Keratinocyte (primary cell): ENCODE measurements at regions not wholly inside any gene's neighbourhood (a gene's known extent, or its start where the extent isn't known, plus 50 kb on each side); places are given as distances from the start of the nearest gene placed in this dataset.
A peak's percentile ranks its signal among the peaks of the same experiment; 100 is the strongest.
"Not testable (repeated sequence)": the region's sequence is repeated elsewhere in the genome, so short reads cannot be mapped to it uniquely, and the experiment has no call there.

Experiments
- DNase-seq: peaks from one replicate; pipeline ENCODE4 v3.0.0-alpha.2; 2011; ENCODE audit warnings: low read depth, missing footprints, low spot score
- FAIRE-seq: peaks from 2 replicates; lab custom pipeline; 2011; peaks lifted over from hg19 to GRCh38; lab: Jason Lieb, UNC
- H2AFZ ChIP-seq: 2 replicates; pipeline ENCODE4 v1.6.0; 2012; ENCODE audit warnings: low read length, control low read depth, inconsistent platforms; ENCODE audit not compliant: control insufficient read depth
- H3K27ac ChIP-seq: 2 replicates; pipeline ENCODE4 v1.5.1; 2011; ENCODE audit warnings: low read length; ENCODE audit not compliant: control insufficient read depth, insufficient read depth
- H3K27me3 ChIP-seq: 3 replicates; pipeline ENCODE4 v1.6.0; 2011; ENCODE audit warnings: low read length; ENCODE audit not compliant: control insufficient read depth, insufficient read depth; ENCODE audit errors: extremely low read depth
- H3K36me3 ChIP-seq, 2 experiments: 2 replicates in 1 of 2; 3 replicates in 1 of 2; pipeline ENCODE4 v1.5.1; 2011; ENCODE audit warnings: low read length in 2 of 2, mild to moderate bottlenecking in 1 of 2; ENCODE audit not compliant: control insufficient read depth in 2 of 2, insufficient read depth in 2 of 2; ENCODE audit errors: extremely low read depth in 1 of 2
- H3K4me1 ChIP-seq: 3 replicates; pipeline ENCODE4 v1.5.1; 2011; ENCODE audit warnings: low read length; ENCODE audit not compliant: control insufficient read depth, insufficient read depth; ENCODE audit errors: extremely low read depth
- H3K4me2 ChIP-seq: 3 replicates; pipeline ENCODE4 v1.6.0; 2011; ENCODE audit warnings: low read depth, low read length; ENCODE audit not compliant: control insufficient read depth, insufficient read depth; ENCODE audit errors: extremely low read depth
- H3K4me3 ChIP-seq, 3 experiments: fragments of 200-600 bp in 1 of 3; sonication (generic) in 1 of 3; 2 replicates in 2 of 3; 3 replicates in 1 of 3; pipeline ENCODE4 v1.5.1; 2011 to 2016; ENCODE audit warnings: low read length in 3 of 3, mild to moderate bottlenecking in 3 of 3, control low read depth in 2 of 3, inconsistent platforms in 1 of 3, low read depth in 1 of 3, mixed read lengths in 1 of 3, mixed run types in 1 of 3, moderate library complexity in 1 of 3; ENCODE audit not compliant: control insufficient read depth in 2 of 3, insufficient read depth in 2 of 3; ENCODE audit errors: extremely low read depth in 1 of 3
- H3K79me2 ChIP-seq: 2 replicates; pipeline ENCODE4 v1.6.0; 2012; ENCODE audit warnings: low read length; ENCODE audit not compliant: control insufficient read depth, insufficient read depth
- H3K9ac ChIP-seq: 3 replicates; pipeline ENCODE4 v1.6.0; 2011; ENCODE audit warnings: low read length; ENCODE audit not compliant: control insufficient read depth, insufficient read depth; ENCODE audit errors: extremely low read depth
- H3K9me1 ChIP-seq: 3 replicates; pipeline ENCODE4 v1.6.0; 2011; ENCODE audit warnings: low read length; ENCODE audit not compliant: control insufficient read depth, insufficient read depth; ENCODE audit errors: extremely low read depth
- H3K9me3 ChIP-seq: 2 replicates; pipeline ENCODE4 v1.5.1; 2012; ENCODE audit warnings: low read depth, low read length; ENCODE audit not compliant: control insufficient read depth
- H4K20me1 ChIP-seq: 3 replicates; pipeline ENCODE4 v1.6.0; 2011; ENCODE audit warnings: low read length; ENCODE audit not compliant: control insufficient read depth, insufficient read depth; ENCODE audit errors: extremely low read depth
- CTCF ChIP-seq, 3 experiments: IDR thresholded peaks in 1 of 3; conservative IDR thresholded peaks in 1 of 3; optimal IDR thresholded peaks in 1 of 3; 2 replicates in 2 of 3; 3 replicates in 1 of 3; pipeline versions ENCODE3 to v1.5.1; 2011; ENCODE audit warnings: low read length in 3 of 3, mild to moderate bottlenecking in 3 of 3, moderate library complexity in 2 of 3, control low read depth in 1 of 3, inconsistent platforms in 1 of 3; ENCODE audit not compliant: insufficient read depth in 2 of 3; ENCODE audit errors: extremely low read depth in 1 of 3
- EZH2 ChIP-seq: IDR thresholded peaks from one replicate; pipeline ENCODE4 v1.6.1; 2012; ENCODE audit warnings: inconsistent platforms, mild to moderate bottlenecking, low read length, moderate library complexity
- dilution Hi-C: fragments of 300-500 bp; cut with MboI; formaldehyde crosslinking; loops from one replicate; pipeline ENCODE4 v1.7.0; 2020; ENCODE audit warnings: low sequenced_read_pairs; ENCODE audit not compliant: extremely low pct_ligation_motif_present

- DNase-seq = no peak
Measured at GRCh38 chr7:8363407-8364015, 69.9 kb upstream of the NXPH1 start.

GRCh38 chr7:8365499-8366110, 67.8 kb upstream of the NXPH1 start:
- Histone ChIP-seq H3K9ac (no peak overlapping the region), H3K36me3 (no peaks in the 10 kb centered on the region), H3K4me1 (no peaks in the 10 kb centered on the region), H3K27me3 (no peaks in the 10 kb centered on the region), H3K9me1 (no peaks in the 10 kb centered on the region), H3K4me2 (no peak overlapping the region), H4K20me1 (no peaks in the 10 kb centered on the region), H3K9me3 (no peaks in the 10 kb centered on the region), H3K4me3 (no peak overlapping the region), H2AFZ (no peak overlapping the region), H3K27ac (no peak overlapping the region), H3K79me2 (no peaks in the 10 kb centered on the region)
- DNase-seq (no peak), FAIRE-seq (no peak)
- TF ChIP-seq CTCF (optimal IDR thresholded peaks at IDR 0.05 in 1 of 3, IDR thresholded peaks at IDR 0.05 in 1 of 3, conservative IDR thresholded peaks at IDR 0.05 in 1 of 3; ENCODE audit: extremely low read depth in 1 of 3, insufficient read depth in 2 of 3, low read length in 3 of 3) (peak; percentile 14 to 57 (median 14)), EZH2 (no peak)
- dilution Hi-C loops = no loop called here

More at GRCh38 chr7:8363407-8364015, 69.9 kb upstream of the NXPH1 start:
- Histone ChIP-seq H3K27ac (no peak overlapping the region), H2AFZ (no peak overlapping the region), H3K9me1 (no peaks in the 10 kb centered on the region), H3K9ac (no peak overlapping the region), H3K36me3 (no peaks in the 10 kb centered on the region), H3K27me3 (no peaks in the 10 kb centered on the region), H3K4me2 (no peak overlapping the region), H3K79me2 (no peaks in the 10 kb centered on the region), H3K4me1 (no peaks in the 10 kb centered on the region), H3K4me3 (no peak overlapping the region), H4K20me1 (no peaks in the 10 kb centered on the region), H3K9me3 (no peaks in the 10 kb centered on the region)
- dilution Hi-C loops = no loop called here
- TF ChIP-seq CTCF (optimal IDR thresholded peaks at IDR 0.05 in 1 of 3, IDR thresholded peaks at IDR 0.05 in 1 of 3, conservative IDR thresholded peaks at IDR 0.05 in 1 of 3; ENCODE audit: extremely low read depth in 1 of 3, insufficient read depth in 2 of 3, low read length in 3 of 3) (no peak), EZH2 (no peak)
- no peak for FAIRE-seq

GRCh38 chr7:8368007-8368406, 65.4 kb upstream of the NXPH1 start:
- H3K9me3 ChIP-seq, FAIRE-seq, dilution Hi-C loops, DNase-seq, H3K36me3 ChIP-seq, H3K4me2 ChIP-seq, H3K9ac ChIP-seq, H3K4me3 ChIP-seq, H3K27ac ChIP-seq, H3K9me1 ChIP-seq, H3K27me3 ChIP-seq, H4K20me1 ChIP-seq, H3K79me2 ChIP-seq, H2AFZ ChIP-seq, H3K4me1 ChIP-seq: not testable (repeated sequence)
